ENCODE measurements at regions not wholly inside any gene's neighbourhood (a gene's known extent, or its start where the extent isn't known, plus 50 kb on each side); places are given as distances from the start of the nearest gene placed in this dataset.

- no peak overlapping the region for H3K27ac Mint-ChIP-seq
- H3K4me3 Mint-ChIP-seq, result no peak overlapping the region
- H3K9me3 Mint-ChIP-seq, result peaks cover 5% of the 10 kb centered on the region
- no peaks in the 10 kb centered on the region for H3K4me1 Mint-ChIP-seq
- H3K36me3 Mint-ChIP-seq, result no peaks in the 10 kb centered on the region
- ATAC-seq, result no peak
- H3K27me3 Mint-ChIP-seq, result peaks cover 11% of the 10 kb centered on the region
These were observed 71.0 kb downstream of the AQP4 start for GRCh38 chr18:26794230-26795101.

DNA sequence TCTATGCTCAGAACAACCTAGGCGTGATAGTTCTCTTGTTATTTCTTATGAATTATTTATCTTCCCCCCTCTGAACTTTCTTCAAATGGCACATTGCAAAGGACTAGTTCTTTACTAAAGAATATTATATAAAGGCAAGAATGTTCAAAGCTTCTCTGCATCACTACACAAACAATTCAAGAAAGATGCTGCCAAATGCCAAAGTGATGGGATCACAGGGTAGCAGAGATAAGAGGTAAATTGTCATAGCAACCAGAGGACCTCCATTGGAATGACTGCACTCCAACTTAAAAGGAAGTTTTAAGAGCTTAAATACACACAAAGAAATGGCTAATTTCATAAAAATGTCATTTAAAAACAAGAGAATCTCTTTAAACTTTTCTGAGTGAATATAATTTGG is 72.8 kb downstream of the AQP4 start:
- ATAC-seq, result no peak
- Mint-ChIP-seq H3K27ac (no peak overlapping the region), H3K4me1 (no peaks in the 10 kb centered on the region), H3K4me3 (no peak overlapping the region), H3K9me3 (no peaks in the 10 kb centered on the region), H3K27me3 (peaks cover 11% of the 10 kb centered on the region), H3K36me3 (no peaks in the 10 kb centered on the region)

DNA sequence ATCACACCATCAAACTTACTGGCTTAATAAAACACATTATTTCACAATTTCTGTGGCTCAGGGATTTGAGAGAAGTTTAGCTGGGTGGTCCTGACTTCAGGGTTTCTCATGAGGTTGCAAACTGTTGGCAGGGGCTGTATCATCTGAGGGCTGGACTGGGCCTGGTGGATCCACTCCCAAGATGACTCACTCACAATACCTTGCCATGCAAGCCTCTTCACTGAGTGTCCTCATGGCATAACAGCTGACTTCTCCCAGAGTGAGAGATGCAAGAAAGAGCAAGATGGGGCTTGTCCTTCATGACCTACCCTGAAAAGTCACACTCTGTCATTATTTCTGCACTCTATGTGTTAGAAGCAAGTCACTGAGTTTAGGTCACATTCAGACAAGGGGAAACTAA is 73.8 kb downstream of the AQP4 start:
- Mint-ChIP-seq H3K27ac (no peak overlapping the region), H3K9me3 (no peaks in the 10 kb centered on the region), H3K4me3 (no peak overlapping the region), H3K4me1 (no peaks in the 10 kb centered on the region), H3K36me3 (no peaks in the 10 kb centered on the region), H3K27me3 (peaks cover 11% of the 10 kb centered on the region)
- no peak for ATAC-seq

DNA sequence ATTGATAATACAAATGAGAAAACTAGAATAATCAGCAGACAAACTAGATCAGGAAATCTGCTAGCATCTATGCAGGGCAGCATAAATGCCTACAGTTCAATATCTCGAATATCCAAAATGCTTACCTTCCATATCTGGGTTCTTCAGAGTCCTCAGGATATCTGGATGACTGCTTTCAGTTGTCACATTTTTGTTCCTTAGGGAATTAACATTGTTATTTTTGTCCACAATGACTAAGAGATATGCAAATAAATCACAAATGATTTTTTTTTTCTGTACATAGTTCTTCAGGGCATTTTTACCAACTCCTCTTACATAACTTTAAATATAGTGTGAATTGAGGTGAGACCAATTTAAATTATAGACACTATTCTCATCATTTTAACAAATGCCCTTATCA is 80.9 kb downstream of the AQP4 start:
- Mint-ChIP-seq H3K4me3 (no peak overlapping the region), H3K9me3 (no peaks in the 10 kb centered on the region), H3K4me1 (no peaks in the 10 kb centered on the region), H3K36me3 (no peaks in the 10 kb centered on the region), H3K27ac (no peak overlapping the region), H3K27me3 (no peaks in the 10 kb centered on the region)
- no peak for ATAC-seq

GRCh38 chr18:26783170-26783569 is 82.3 kb downstream of the AQP4 start:
- Mint-ChIP-seq H3K4me1 (no peaks in the 10 kb centered on the region), H3K27ac (no peak overlapping the region), H3K36me3 (no peaks in the 10 kb centered on the region), H3K27me3 (no peaks in the 10 kb centered on the region), H3K9me3 (no peaks in the 10 kb centered on the region), H3K4me3 (no peak overlapping the region)
- ATAC-seq, result no peak

- H3K9me3 Mint-ChIP-seq, result no peaks in the 10 kb centered on the region
- H3K27ac Mint-ChIP-seq, result no peak overlapping the region
- no peaks in the 10 kb centered on the region for H3K4me1 Mint-ChIP-seq
- no peak for ATAC-seq
- no peak overlapping the region for H3K4me3 Mint-ChIP-seq
- no peaks in the 10 kb centered on the region for H3K36me3 Mint-ChIP-seq
- H3K27me3 Mint-ChIP-seq, result no peaks in the 10 kb centered on the region
These were observed 84.8 kb downstream of the AQP4 start for GRCh38 chr18:26780520-26781325.

DNA sequence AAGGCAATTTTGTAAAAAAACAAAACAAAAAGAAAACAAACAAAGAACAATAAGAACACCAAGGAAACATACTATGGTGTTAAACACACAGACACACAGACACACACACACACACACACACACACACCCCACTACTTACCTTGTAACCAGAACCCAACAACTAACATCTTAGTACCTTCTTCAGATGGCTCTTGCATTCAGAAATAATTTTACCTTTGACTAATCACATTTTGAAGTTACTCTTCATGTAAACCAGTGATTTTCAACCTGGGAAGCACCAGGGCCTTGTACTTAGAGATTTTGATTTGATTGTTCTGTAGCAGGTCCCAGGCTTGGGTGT is 87.5 kb downstream of the AQP4 start:
- ATAC-seq, result no peak
- Mint-ChIP-seq H3K27ac (no peak overlapping the region), H3K27me3 (no peaks in the 10 kb centered on the region), H3K9me3 (no peaks in the 10 kb centered on the region), H3K4me1 (no peaks in the 10 kb centered on the region), H3K4me3 (no peak overlapping the region), H3K36me3 (no peaks in the 10 kb centered on the region)

- Mint-ChIP-seq H3K4me3 (no peak overlapping the region), H3K4me1 (no peaks in the 10 kb centered on the region), H3K27me3 (no peaks in the 10 kb centered on the region), H3K27ac (no peak overlapping the region), H3K36me3 (no peaks in the 10 kb centered on the region), H3K9me3 (no peaks in the 10 kb centered on the region)
- ATAC-seq, result no peak
These were observed 88.0 kb downstream of the AQP4 start for GRCh38 chr18:26777351-26778053.

DNA sequence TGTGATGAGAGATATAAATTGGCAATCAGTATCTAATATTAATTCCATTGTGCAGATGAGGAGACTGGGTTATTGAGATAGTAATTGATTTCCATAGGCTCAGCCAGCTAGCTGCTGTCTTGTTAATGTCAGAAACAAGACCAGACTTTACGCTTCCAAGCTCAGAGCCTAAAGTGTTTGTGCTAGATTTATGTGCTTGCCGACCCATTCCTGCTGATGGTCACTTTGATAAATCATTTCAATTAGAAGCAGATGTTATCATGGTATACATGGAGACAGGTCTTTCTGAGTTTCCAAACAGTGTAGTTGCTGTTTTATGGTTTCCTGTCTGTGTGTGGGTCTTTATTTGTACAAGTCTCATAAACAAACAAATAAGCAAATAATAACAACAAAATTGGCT is 92.8 kb downstream of the AQP4 start:
- Mint-ChIP-seq H3K27me3 (no peaks in the 10 kb centered on the region), H3K27ac (no peak overlapping the region), H3K4me3 (no peak overlapping the region), H3K9me3 (no peaks in the 10 kb centered on the region), H3K4me1 (no peaks in the 10 kb centered on the region), H3K36me3 (no peaks in the 10 kb centered on the region)
- ATAC-seq, result no peak

DNA sequence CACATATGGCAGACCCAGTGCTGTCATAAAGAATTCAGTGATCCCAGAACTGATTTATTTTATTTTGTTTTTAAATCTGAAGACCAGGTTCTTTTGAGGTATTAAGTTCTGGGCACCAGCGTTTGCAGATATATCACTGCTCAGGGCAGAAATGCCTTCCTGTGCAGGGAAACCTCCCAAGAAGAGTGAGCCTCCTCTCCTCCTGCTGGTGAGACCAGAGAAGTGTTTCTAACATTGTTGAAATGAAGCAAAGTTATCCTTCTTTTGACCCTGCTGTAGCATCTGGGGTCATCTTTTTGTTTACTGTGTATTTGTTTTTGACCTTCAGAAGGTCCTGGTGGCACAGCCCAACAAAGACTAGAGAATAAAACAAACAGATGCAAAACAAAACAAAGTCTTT is 94.0 kb downstream of the AQP4 start:
- Mint-ChIP-seq H3K27ac (no peak overlapping the region), H3K4me1 (no peaks in the 10 kb centered on the region), H3K27me3 (no peaks in the 10 kb centered on the region), H3K36me3 (no peaks in the 10 kb centered on the region), H3K9me3 (no peaks in the 10 kb centered on the region), H3K4me3 (no peak overlapping the region)
- ATAC-seq, result no peak

- no peak for ATAC-seq
- Mint-ChIP-seq H3K36me3 (no peaks in the 10 kb centered on the region), H3K9me3 (no peaks in the 10 kb centered on the region), H3K4me1 (no peaks in the 10 kb centered on the region), H3K27me3 (peaks cover 10% of the 10 kb centered on the region), H3K27ac (no peak overlapping the region), H3K4me3 (no peak overlapping the region)
These were observed 97.1 kb downstream of the AQP4 start for GRCh38 chr18:26768385-26768784.

DNA sequence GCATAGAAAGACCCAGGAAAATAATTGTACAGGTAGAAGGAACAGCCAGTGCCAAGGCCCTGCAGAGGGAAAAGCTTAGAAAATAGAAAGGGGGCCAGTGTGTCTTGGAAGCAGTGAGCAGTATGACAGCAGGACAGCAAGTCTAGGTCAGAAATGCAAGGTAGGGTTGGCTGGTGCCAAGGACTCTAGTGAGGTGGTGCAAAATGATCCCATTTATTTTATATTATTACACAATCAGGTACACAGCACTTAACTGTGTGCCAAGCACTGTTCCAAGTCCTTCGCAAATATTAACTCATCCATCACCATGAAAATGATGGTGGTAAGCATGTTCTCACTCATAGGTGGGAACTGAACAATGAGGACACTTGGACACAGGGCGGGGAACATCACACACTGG is 100.0 kb downstream of the AQP4 start:
- no peak overlapping the region for H3K27ac Mint-ChIP-seq
- H3K36me3 Mint-ChIP-seq, result no peaks in the 10 kb centered on the region
- peaks cover 10% of the 10 kb centered on the region for H3K27me3 Mint-ChIP-seq
- no peaks in the 10 kb centered on the region for H3K9me3 Mint-ChIP-seq
- H3K4me1 Mint-ChIP-seq, result no peaks in the 10 kb centered on the region
- no peak for ATAC-seq
- H3K4me3 Mint-ChIP-seq, result no peak overlapping the region

GRCh38 chr18:26764586-26764985 is 100.9 kb downstream of the AQP4 start:
- no peaks in the 10 kb centered on the region for H3K36me3 Mint-ChIP-seq
- H3K27me3 Mint-ChIP-seq, result peaks cover 10% of the 10 kb centered on the region
- H3K4me1 Mint-ChIP-seq, result no peaks in the 10 kb centered on the region
- no peak overlapping the region for H3K27ac Mint-ChIP-seq
- no peaks in the 10 kb centered on the region for H3K9me3 Mint-ChIP-seq
- no peak overlapping the region for H3K4me3 Mint-ChIP-seq
- no peak for ATAC-seq

- ATAC-seq, result no peak
- no peaks in the 10 kb centered on the region for H3K9me3 Mint-ChIP-seq
- no peaks in the 10 kb centered on the region for H3K4me1 Mint-ChIP-seq
- no peaks in the 10 kb centered on the region for H3K36me3 Mint-ChIP-seq
- no peak overlapping the region for H3K4me3 Mint-ChIP-seq
- no peak overlapping the region for H3K27ac Mint-ChIP-seq
- H3K27me3 Mint-ChIP-seq, result peaks cover 10% of the 10 kb centered on the region
These were observed 101.3 kb downstream of the AQP4 start for GRCh38 chr18:26764177-26764576.

DNA sequence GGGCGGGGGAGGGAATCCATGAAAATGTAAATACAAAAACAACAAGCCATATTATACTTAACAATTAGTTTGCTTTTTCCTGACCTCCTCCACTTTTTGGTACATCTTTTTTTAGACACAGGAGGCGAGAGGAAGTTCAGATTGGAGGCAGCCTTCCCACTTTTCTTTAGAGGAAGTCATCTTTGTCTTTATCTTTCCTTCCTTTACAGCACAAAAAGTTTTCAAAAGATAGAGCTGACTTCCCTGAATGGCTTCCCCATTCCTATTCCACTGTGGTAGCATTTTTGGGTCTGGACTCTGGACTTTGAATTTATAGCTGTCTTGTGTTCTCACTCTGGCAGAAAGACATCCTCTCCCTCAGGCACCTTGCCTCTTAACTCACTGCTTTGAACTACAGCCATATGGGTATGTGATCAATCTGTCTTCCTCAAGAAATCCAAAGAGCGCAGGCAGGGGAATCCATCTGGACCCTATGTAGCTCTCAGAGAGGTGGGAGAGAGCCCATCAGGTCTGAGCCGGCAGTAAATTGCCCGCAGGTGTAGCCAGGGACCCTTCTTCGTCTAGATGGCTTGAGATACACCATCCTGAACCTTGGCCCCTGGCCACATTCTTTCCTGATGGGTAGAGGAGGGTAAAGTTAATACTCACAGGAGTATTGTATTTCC is 101.9 kb downstream of the AQP4 start:
- Mint-ChIP-seq H3K4me3 (no peak overlapping the region), H3K27me3 (peaks cover 10% of the 10 kb centered on the region), H3K9me3 (no peaks in the 10 kb centered on the region), H3K4me1 (no peaks in the 10 kb centered on the region), H3K27ac (no peak overlapping the region), H3K36me3 (no peaks in the 10 kb centered on the region)
- ATAC-seq, result no peak

Data from stimulated activated memory B cell treated with anti-CD40 and anti-IgM and Interleukin-4, amounts not matched to agents 10 μg/mL and 1 μg/mL and 100 μg/mL, for 72 hours (primary cell).